Liver (tissue), 8 donors: ENCODE measurements at regions not wholly inside any gene's neighbourhood (a gene's known extent, or its start where the extent isn't known, plus 50 kb on each side); places are given as distances from the start of the nearest gene placed in this dataset.

ENCODE experiments used
- DNase-seq: peaks from one replicate; pipeline ENCODE4 v3.0.0-alpha.2; 2017; ENCODE audit warnings: low spot score
- H3K27ac ChIP-seq, 2 donors: one replicate each; pipeline ENCODE4 v1.7.0; 2013; ENCODE audit warnings: inconsistent platforms in 2 of 2, low read length in 2 of 2, control low read depth in 1 of 2, low read depth in 1 of 2, mild to moderate bottlenecking in 1 of 2
- H3K27me3 ChIP-seq, 4 donors: one replicate each; pipeline versions ENCODE4 v1.6.1 to v1.7.0; 2013; ENCODE audit warnings: low read length in 3 of 4, inconsistent platforms in 1 of 4, mild to moderate bottlenecking in 1 of 4, moderate library complexity in 1 of 4; ENCODE audit not compliant: control insufficient read depth in 4 of 4, insufficient read depth in 4 of 4
- H3K36me3 ChIP-seq, 4 donors: one replicate each; pipeline versions ENCODE4 v1.6.1 to v1.7.0; 2013; ENCODE audit warnings: low read length in 3 of 4, mild to moderate bottlenecking in 3 of 4, low read depth in 1 of 4, moderate library complexity in 1 of 4; ENCODE audit not compliant: control insufficient read depth in 4 of 4, insufficient read depth in 3 of 4
- H3K4me1 ChIP-seq, 4 donors: one replicate each; pipeline versions ENCODE4 v1.6.1 to v1.7.0; 2013; ENCODE audit warnings: low read length in 3 of 4, mild to moderate bottlenecking in 3 of 4, moderate library complexity in 1 of 4; ENCODE audit not compliant: control insufficient read depth in 4 of 4, insufficient read depth in 4 of 4
- H3K4me3 ChIP-seq, 3 donors: one replicate each; pipeline versions ENCODE4 v1.6.1 to v1.7.0; 2013; ENCODE audit warnings: low read length in 3 of 3, control low read depth in 1 of 3, low read depth in 1 of 3, mild to moderate bottlenecking in 1 of 3
- H3K9ac ChIP-seq, 2 donors: one replicate each; pipeline ENCODE4 v1.7.0; 2013; ENCODE audit warnings: low read length in 2 of 2, mild to moderate bottlenecking in 2 of 2, moderate library complexity in 2 of 2, control low read depth in 1 of 2, low read depth in 1 of 2
- H3K9me3 ChIP-seq, 4 donors: one replicate each; pipeline versions ENCODE4 v1.6.1 to v1.7.0; 2013; ENCODE audit warnings: low read length in 3 of 4; ENCODE audit not compliant: control insufficient read depth in 4 of 4
- ATF3 ChIP-seq: IDR thresholded peaks from 2 replicates; pipeline ENCODE4 v1.6.1; 2016; ENCODE audit warnings: antibody characterized with exemption
- CTCF ChIP-seq: fragments of 150-350 bp; IDR thresholded peaks from 2 replicates; pipeline ENCODE4 v1.5.1; 2017; ENCODE audit warnings: improper control_type of control experiment, low read depth, low read length; ENCODE audit not compliant: missing input control
- EGR1 ChIP-seq, 2 donors: IDR thresholded peaks; 2 replicates each; pipeline ENCODE4 v1.6.1; 2016 to 2018; ENCODE audit warnings: antibody characterized with exemption in 2 of 2, low read depth in 2 of 2
- FOXA1 ChIP-seq: IDR thresholded peaks from 2 replicates; pipeline ENCODE4 v1.6.1; 2016; ENCODE audit warnings: antibody characterized with exemption
- FOXA2 ChIP-seq: IDR thresholded peaks from 2 replicates; pipeline ENCODE4 v1.6.1; 2016; ENCODE audit warnings: antibody characterized with exemption
- GABPA ChIP-seq, 2 donors: IDR thresholded peaks in 1 of 2; conservative IDR thresholded peaks in 1 of 2; 2 replicates each; pipeline ENCODE4 v1.6.1; 2016; ENCODE audit warnings: antibody characterized with exemption in 2 of 2, mild to moderate bottlenecking in 1 of 2, moderate library complexity in 1 of 2
- HNF4A ChIP-seq, 2 donors: conservative IDR thresholded peaks; 2 replicates each; pipeline ENCODE4 v1.6.1; 2016; ENCODE audit warnings: antibody characterized with exemption in 2 of 2, mild to moderate bottlenecking in 2 of 2
- HNF4G ChIP-seq: IDR thresholded peaks from 2 replicates; pipeline ENCODE4 v1.6.1; 2016; ENCODE audit warnings: antibody characterized with exemption
- JUND ChIP-seq, 2 donors: IDR thresholded peaks; 2 replicates each; pipeline ENCODE4 v1.6.1; 2016; ENCODE audit warnings: antibody characterized with exemption in 2 of 2
- MAX ChIP-seq: IDR thresholded peaks from 2 replicates; pipeline ENCODE4 v1.6.1; 2016; ENCODE audit warnings: antibody characterized with exemption
- NR2F2 ChIP-seq: IDR thresholded peaks from 2 replicates; pipeline ENCODE4 v1.6.1; 2016; ENCODE audit warnings: antibody characterized with exemption
- RAD21 ChIP-seq, 2 donors: IDR thresholded peaks; 2 replicates each; pipeline ENCODE4 v1.6.1; 2016; ENCODE audit warnings: antibody characterized with exemption in 2 of 2, mild to moderate bottlenecking in 2 of 2
- REST ChIP-seq: IDR thresholded peaks from 2 replicates; pipeline ENCODE4 v1.6.1; 2016; ENCODE audit warnings: antibody characterized with exemption, mild to moderate bottlenecking
- RXRA ChIP-seq, 2 donors: IDR thresholded peaks; 2 replicates each; pipeline ENCODE4 v1.6.1; 2017 to 2018; ENCODE audit warnings: antibody characterized with exemption in 2 of 2, mild to moderate bottlenecking in 1 of 2
- SP1 ChIP-seq: IDR thresholded peaks from 2 replicates; pipeline ENCODE4 v1.6.1; 2018; ENCODE audit warnings: antibody characterized with exemption, mild to moderate bottlenecking
- TAF1 ChIP-seq: conservative IDR thresholded peaks from 2 replicates; pipeline ENCODE4 v1.6.1; 2016; ENCODE audit warnings: antibody characterized with exemption, mild to moderate bottlenecking
- YY1 ChIP-seq: IDR thresholded peaks from 2 replicates; pipeline ENCODE4 v1.6.1; 2016; ENCODE audit warnings: antibody characterized with exemption, mild to moderate bottlenecking
- ZBTB33 ChIP-seq: IDR thresholded peaks from 2 replicates; pipeline ENCODE4 v1.6.1; 2016; ENCODE audit warnings: antibody characterized with exemption
- WGBS: extraction: QIAGEN DNeasy Blood & Tissue Kit; methylation state at CpG from one replicate; pipeline ENCODE4 v1.1.7; 2013; 5-methylcytosine and 5-hydroxymethylcytosine counted together
- donor health status: healthy.
- donor health status: healthy.
- donor health status: healthy.
- donor health status: healthy.
- donor health status: healthy.

- no peak for DNase-seq
- Histone ChIP-seq H3K27me3 (no peaks in the 10 kb centered on the region), H3K36me3 (no peaks in the 10 kb centered on the region), H3K27ac (no peak overlapping the region), H3K4me1 (no peaks in the 10 kb centered on the region), H3K4me3 (no peak overlapping the region), H3K9ac (no peak overlapping the region), H3K9me3 (no peaks in the 10 kb centered on the region)
- WGBS = 84% methylated on average over 4 of the region's 4 CpGs
- TF ChIP-seq JUND (IDR thresholded peaks at IDR 0.05) (no peak), HNF4A (conservative IDR thresholded peaks at IDR 0.05) (no peak), MAX (no peak), REST (no peak), FOXA1 (no peak), CTCF (no peak), HNF4G (no peak), RAD21 (IDR thresholded peaks at IDR 0.05) (no peak), EGR1 (IDR thresholded peaks at IDR 0.05; ENCODE audit: low read depth in 2 of 2) (no peak), SP1 (no peak), FOXA2 (no peak), ZBTB33 (no peak), YY1 (no peak), GABPA (IDR thresholded peaks at IDR 0.05 in 1 of 2, conservative IDR thresholded peaks at IDR 0.05 in 1 of 2) (no peak), NR2F2 (no peak), ATF3 (no peak), RXRA (IDR thresholded peaks at IDR 0.05) (no peak), TAF1 (no peak)
Measured at GRCh38 chr2:51469102-51469501, 437.2 kb upstream of the NRXN1 start.

- H3K27ac ChIP-seq = no peak overlapping the region
- H3K4me3 ChIP-seq = no peak overlapping the region
- no peaks in the 10 kb centered on the region for H3K36me3 ChIP-seq
- no peaks in the 10 kb centered on the region for H3K27me3 ChIP-seq
- H3K9ac ChIP-seq = no peak overlapping the region
- TF ChIP-seq ZBTB33 = no peak
- TF ChIP-seq GABPA (IDR thresholded peaks at IDR 0.05 in 1 of 2, conservative IDR thresholded peaks at IDR 0.05 in 1 of 2) = no peak
- TF ChIP-seq RAD21 (IDR thresholded peaks at IDR 0.05) = no peak
- no peaks in the 10 kb centered on the region for H3K9me3 ChIP-seq
- DNase-seq = no peak
- no peaks in the 10 kb centered on the region for H3K4me1 ChIP-seq
- WGBS = 60% methylated on average over 4 of the region's 4 CpGs
Measured at GRCh38 chr2:51465326-51465725, 433.4 kb upstream of the NRXN1 start.
